Osteoblast (primary cell): ENCODE measurements at regions not wholly inside any gene's neighbourhood (a gene's known extent, or its start where the extent isn't known, plus 50 kb on each side); places are given as distances from the start of the nearest gene placed in this dataset.
A peak's percentile ranks its signal among the peaks of the same experiment; 100 is the strongest.
"Not testable (repeated sequence)": the region's sequence is repeated elsewhere in the genome, so short reads cannot be mapped to it uniquely, and the experiment has no call there.

Experiments
- DNase-seq: peaks from one replicate; pipeline ENCODE4 v3.0.0; 2011; ENCODE audit warnings: low spot score, mixed read lengths; ENCODE audit not compliant: insufficient read length; ENCODE audit errors: missing footprints
- H2AFZ ChIP-seq: 2 replicates; pipeline ENCODE4 v1.6.0; 2011; ENCODE audit warnings: mild to moderate bottlenecking, low read length
- H3K27ac ChIP-seq: 2 replicates; pipeline ENCODE4 v1.5.1; 2011; ENCODE audit warnings: mild to moderate bottlenecking, low read depth, low read length, moderate library complexity
- H3K27me3 ChIP-seq: 2 replicates; pipeline ENCODE4 v1.6.0; 2012; ENCODE audit warnings: mild to moderate bottlenecking, control low read depth, inconsistent platforms, low read length, moderate library complexity; ENCODE audit not compliant: insufficient read depth
- H3K36me3 ChIP-seq: 2 replicates; pipeline ENCODE4 v1.5.1; 2011; ENCODE audit warnings: mild to moderate bottlenecking, low read length, control low read depth, moderate library complexity; ENCODE audit not compliant: insufficient read depth
- H3K4me1 ChIP-seq: 2 replicates; pipeline ENCODE4 v1.5.1; 2011; ENCODE audit warnings: mild to moderate bottlenecking, low read length, control low read depth, moderate library complexity; ENCODE audit not compliant: insufficient read depth
- H3K4me2 ChIP-seq: 2 replicates; pipeline ENCODE4 v1.6.0; 2011; ENCODE audit warnings: mild to moderate bottlenecking, low read length; ENCODE audit not compliant: insufficient read depth
- H3K4me3 ChIP-seq: fragments of 200-600 bp; sonication (generic); 3 replicates; pipeline ENCODE4 v1.5.1; 2012; ENCODE audit warnings: mild to moderate bottlenecking, low read length, inconsistent platforms; ENCODE audit not compliant: insufficient read depth
- H3K79me2 ChIP-seq: 2 replicates; pipeline ENCODE4 v1.6.0; 2012; ENCODE audit warnings: mild to moderate bottlenecking, low read length, control low read depth, inconsistent platforms; ENCODE audit not compliant: insufficient read depth
- H3K9me3 ChIP-seq: 2 replicates; pipeline ENCODE4 v1.5.1; 2011; ENCODE audit warnings: low read depth, low read length, control low read depth
- H4K20me1 ChIP-seq: 2 replicates; pipeline ENCODE4 v1.6.0; 2012; ENCODE audit warnings: mild to moderate bottlenecking, low read length, control low read depth; ENCODE audit not compliant: insufficient read depth
- TF ChIP-seq, protein P1 (sequence below): IDR thresholded peaks from 2 replicates; pipeline ENCODE4 v1.5.1; 2011; ENCODE audit warnings: mild to moderate bottlenecking, low read depth, low read length, moderate library complexity; ENCODE audit errors: extremely low read depth

DNA sequence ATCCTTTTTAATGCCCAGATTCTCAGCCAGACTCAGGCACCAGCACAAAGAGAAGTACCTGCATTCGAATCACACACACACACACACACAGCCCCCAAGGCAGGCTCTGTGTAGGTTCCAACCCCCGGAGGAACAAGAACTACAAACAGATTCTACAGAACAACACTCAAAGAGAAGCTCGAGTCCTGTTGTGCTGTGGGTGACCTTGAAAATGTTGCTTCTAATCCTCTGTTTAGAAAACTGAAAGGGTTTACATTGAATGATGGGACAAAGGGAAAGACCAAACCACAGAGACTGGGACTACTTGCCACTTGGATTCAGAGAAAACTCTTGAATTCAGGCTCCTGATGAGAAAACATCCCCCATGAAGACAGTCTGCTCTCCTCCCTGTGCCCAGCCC is 568.8 kb upstream of the C16orf82 start:
- H3K9me3 ChIP-seq: no peaks in the 10 kb centered on the region
- H3K27ac ChIP-seq: no peak overlapping the region
- TF ChIP-seq, protein P1, sequence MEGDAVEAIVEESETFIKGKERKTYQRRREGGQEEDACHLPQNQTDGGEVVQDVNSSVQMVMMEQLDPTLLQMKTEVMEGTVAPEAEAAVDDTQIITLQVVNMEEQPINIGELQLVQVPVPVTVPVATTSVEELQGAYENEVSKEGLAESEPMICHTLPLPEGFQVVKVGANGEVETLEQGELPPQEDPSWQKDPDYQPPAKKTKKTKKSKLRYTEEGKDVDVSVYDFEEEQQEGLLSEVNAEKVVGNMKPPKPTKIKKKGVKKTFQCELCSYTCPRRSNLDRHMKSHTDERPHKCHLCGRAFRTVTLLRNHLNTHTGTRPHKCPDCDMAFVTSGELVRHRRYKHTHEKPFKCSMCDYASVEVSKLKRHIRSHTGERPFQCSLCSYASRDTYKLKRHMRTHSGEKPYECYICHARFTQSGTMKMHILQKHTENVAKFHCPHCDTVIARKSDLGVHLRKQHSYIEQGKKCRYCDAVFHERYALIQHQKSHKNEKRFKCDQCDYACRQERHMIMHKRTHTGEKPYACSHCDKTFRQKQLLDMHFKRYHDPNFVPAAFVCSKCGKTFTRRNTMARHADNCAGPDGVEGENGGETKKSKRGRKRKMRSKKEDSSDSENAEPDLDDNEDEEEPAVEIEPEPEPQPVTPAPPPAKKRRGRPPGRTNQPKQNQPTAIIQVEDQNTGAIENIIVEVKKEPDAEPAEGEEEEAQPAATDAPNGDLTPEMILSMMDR: no peak
- no peak overlapping the region for H3K4me3 ChIP-seq
- no peaks in the 10 kb centered on the region for H3K79me2 ChIP-seq
- H4K20me1 ChIP-seq: no peaks in the 10 kb centered on the region
- H3K27me3 ChIP-seq: no peaks in the 10 kb centered on the region
- no peaks in the 10 kb centered on the region for H3K4me1 ChIP-seq
- no peak overlapping the region for H2AFZ ChIP-seq
- no peaks in the 10 kb centered on the region for H3K36me3 ChIP-seq
- H3K4me2 ChIP-seq: no peak overlapping the region
- no peak for DNase-seq

DNA sequence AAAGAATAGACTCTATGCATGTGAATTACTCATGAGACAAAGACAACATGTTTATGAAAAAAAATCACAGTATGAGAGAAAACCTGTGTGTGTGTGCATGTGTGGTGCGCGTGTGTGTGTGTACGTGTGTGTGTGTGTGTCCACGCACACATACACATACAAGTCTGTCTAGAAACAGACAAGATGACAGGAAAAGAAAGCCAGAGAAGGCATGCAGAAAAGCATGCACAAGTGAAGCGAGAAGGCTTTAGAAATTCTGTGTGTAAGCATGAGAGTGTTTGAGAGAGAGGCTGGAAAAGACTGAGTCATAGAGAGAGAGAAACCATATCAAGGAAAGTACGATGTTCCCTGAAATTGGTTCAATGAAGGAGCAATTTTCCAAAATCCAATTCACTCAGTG is 566.4 kb upstream of the C16orf82 start:
- Histone ChIP-seq H4K20me1 (no peaks in the 10 kb centered on the region), H3K27me3 (no peaks in the 10 kb centered on the region), H3K4me2 (no peak overlapping the region), H3K4me3 (no peak overlapping the region), H3K4me1 (no peaks in the 10 kb centered on the region), H3K9me3 (no peaks in the 10 kb centered on the region), H3K79me2 (no peaks in the 10 kb centered on the region), H2AFZ (no peak overlapping the region), H3K36me3 (no peaks in the 10 kb centered on the region), H3K27ac (no peak overlapping the region)
- TF ChIP-seq, protein P1: no peak
- DNase-seq: peak; percentile 14

DNA sequence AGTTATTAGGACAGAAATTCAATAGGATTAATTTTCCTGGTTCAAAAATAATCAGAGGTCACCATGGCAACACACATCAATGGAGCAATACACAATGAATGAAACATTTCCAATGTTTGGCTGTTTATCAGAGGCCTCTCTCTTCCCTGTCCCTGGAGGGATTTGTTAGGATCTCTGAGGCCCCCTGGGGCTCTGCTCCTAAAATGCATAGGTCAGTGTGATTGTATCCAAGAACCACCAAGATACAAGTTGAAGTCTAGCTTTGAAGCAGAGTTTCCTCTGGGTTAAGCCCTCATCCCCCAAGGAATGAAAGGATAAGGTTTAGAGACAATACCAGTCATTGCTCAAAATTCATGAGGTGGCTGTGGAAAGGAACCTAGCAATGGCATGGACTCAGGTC is 561.2 kb upstream of the C16orf82 start:
- Histone ChIP-seq H3K79me2 (no peaks in the 10 kb centered on the region), H3K36me3 (no peaks in the 10 kb centered on the region), H3K9me3 (no peaks in the 10 kb centered on the region), H3K4me3 (no peak overlapping the region), H3K27me3 (no peaks in the 10 kb centered on the region), H2AFZ (no peak overlapping the region), H4K20me1 (no peaks in the 10 kb centered on the region), H3K27ac (no peak overlapping the region), H3K4me1 (no peaks in the 10 kb centered on the region), H3K4me2 (no peak overlapping the region)
- TF ChIP-seq, protein P1: no peak
- DNase-seq: no peak

DNA sequence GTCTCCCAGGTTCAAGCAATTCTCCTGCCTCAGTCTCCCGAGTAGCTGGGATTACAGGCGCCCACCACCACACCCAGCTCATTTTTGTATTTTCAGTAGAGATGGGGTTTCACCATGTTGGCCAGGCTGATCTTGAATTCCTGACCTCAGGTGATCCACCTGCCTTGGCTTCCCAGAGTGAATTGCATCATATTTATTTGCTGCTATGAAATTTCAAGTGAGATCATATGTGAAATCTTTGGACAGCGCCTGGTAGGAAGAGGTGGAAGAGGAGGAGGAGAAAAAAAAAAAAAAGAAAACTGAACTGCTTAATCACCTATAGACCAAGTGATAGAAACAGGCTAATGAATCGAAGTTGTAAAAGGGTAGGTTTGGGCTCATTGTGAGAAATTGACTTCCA is 557.8 kb upstream of the C16orf82 start:
- DNase-seq: peak; percentile 4
- not testable (repeated sequence) for H4K20me1 ChIP-seq, H3K79me2 ChIP-seq, H3K4me1 ChIP-seq, H3K27ac ChIP-seq, H3K4me3 ChIP-seq, H2AFZ ChIP-seq, H3K27me3 ChIP-seq, H3K4me2 ChIP-seq, H3K36me3 ChIP-seq, H3K9me3 ChIP-seq

DNA sequence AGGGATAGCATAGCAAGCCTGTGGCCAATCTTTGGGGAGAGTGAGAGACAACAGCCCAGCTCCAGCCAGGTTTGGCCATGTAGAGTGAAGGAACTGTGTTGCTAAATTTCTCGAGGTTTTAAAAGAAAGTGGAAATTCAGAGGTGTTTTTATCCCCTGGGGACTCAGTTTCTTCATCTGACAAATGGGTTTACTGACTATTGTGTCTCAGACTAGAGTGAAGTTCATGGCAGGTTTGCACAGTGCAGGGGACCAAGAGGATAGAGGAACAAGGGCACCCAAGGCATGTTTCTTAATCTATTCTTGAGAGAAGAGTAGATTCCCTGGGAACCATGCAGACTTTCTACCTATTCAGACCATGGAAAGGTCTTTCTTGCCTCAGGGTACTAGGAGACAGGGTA is 555.8 kb upstream of the C16orf82 start:
- H3K36me3 ChIP-seq: no peaks in the 10 kb centered on the region
- no peaks in the 10 kb centered on the region for H3K4me1 ChIP-seq
- H3K4me3 ChIP-seq: no peak overlapping the region
- no peak overlapping the region for H3K27ac ChIP-seq
- H3K4me2 ChIP-seq: no peak overlapping the region
- no peak for DNase-seq
- H2AFZ ChIP-seq: no peak overlapping the region
- TF ChIP-seq, protein P1: no peak
- no peaks in the 10 kb centered on the region for H3K27me3 ChIP-seq
- no peaks in the 10 kb centered on the region for H3K79me2 ChIP-seq
- no peaks in the 10 kb centered on the region for H4K20me1 ChIP-seq
- H3K9me3 ChIP-seq: no peaks in the 10 kb centered on the region
